ENCODE measurements at regions not wholly inside any gene's neighbourhood (a gene's known extent, or its start where the extent isn't known, plus 50 kb on each side); places are given as distances from the start of the nearest gene placed in this dataset.

DNA sequence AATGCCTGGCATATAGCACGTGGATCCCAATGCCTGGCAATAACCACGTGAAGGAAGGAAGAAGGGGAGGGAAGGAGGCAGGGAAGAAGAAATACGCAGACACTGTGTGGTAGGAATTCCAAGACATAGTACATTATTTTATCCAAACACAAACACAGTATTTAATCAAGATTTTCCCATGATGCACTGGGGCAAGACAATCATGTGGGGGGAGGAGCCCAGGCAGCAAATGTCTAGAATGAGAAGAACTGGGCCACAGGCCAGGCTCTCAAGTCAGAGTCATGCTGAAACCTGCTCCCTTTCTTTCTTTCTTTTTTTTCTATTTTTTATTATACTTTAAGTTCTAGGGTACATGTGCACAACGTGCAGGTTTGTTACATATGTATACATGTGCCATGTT lies 717.9 kb downstream of the UQCRFS1 start (continued):
- TF ChIP-seq, protein P1, sequence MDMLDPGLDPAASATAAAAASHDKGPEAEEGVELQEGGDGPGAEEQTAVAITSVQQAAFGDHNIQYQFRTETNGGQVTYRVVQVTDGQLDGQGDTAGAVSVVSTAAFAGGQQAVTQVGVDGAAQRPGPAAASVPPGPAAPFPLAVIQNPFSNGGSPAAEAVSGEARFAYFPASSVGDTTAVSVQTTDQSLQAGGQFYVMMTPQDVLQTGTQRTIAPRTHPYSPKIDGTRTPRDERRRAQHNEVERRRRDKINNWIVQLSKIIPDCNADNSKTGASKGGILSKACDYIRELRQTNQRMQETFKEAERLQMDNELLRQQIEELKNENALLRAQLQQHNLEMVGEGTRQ (CRISPR knock-in tag; IDR thresholded peaks at IDR 0.05) = no peak
- TF ChIP-seq, protein P2, sequence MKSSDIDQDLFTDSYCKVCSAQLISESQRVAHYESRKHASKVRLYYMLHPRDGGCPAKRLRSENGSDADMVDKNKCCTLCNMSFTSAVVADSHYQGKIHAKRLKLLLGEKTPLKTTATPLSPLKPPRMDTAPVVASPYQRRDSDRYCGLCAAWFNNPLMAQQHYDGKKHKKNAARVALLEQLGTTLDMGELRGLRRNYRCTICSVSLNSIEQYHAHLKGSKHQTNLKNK (CRISPR knock-in tag; IDR thresholded peaks at IDR 0.05) = no peak
- TF ChIP-seq, protein P3, sequence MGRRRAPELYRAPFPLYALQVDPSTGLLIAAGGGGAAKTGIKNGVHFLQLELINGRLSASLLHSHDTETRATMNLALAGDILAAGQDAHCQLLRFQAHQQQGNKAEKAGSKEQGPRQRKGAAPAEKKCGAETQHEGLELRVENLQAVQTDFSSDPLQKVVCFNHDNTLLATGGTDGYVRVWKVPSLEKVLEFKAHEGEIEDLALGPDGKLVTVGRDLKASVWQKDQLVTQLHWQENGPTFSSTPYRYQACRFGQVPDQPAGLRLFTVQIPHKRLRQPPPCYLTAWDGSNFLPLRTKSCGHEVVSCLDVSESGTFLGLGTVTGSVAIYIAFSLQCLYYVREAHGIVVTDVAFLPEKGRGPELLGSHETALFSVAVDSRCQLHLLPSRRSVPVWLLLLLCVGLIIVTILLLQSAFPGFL (CRISPR knock-in tag; IDR thresholded peaks at IDR 0.05; ENCODE audit: borderline replicate concordance) = no peak
- TF ChIP-seq, protein P4, sequence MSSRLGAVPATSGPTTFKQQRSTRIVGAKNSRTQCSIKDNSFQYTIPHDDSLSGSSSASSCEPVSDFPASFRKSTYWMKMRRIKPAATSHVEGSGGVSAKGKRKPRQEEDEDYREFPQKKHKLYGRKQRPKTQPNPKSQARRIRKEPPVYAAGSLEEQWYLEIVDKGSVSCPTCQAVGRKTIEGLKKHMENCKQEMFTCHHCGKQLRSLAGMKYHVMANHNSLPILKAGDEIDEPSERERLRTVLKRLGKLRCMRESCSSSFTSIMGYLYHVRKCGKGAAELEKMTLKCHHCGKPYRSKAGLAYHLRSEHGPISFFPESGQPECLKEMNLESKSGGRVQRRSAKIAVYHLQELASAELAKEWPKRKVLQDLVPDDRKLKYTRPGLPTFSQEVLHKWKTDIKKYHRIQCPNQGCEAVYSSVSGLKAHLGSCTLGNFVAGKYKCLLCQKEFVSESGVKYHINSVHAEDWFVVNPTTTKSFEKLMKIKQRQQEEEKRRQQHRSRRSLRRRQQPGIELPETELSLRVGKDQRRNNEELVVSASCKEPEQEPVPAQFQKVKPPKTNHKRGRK (CRISPR knock-in tag; IDR thresholded peaks at IDR 0.05; ENCODE audit: borderline replicate concordance) = no peak
- TF ChIP-seq HMGA2 (CRISPR knock-in tag; IDR thresholded peaks at IDR 0.05) (no peak), KAT7 (CRISPR knock-in tag; IDR thresholded peaks at IDR 0.05; ENCODE audit: borderline replicate concordance) (no peak), ESRRA (CRISPR knock-in tag; IDR thresholded peaks at IDR 0.05; ENCODE audit: borderline replicate concordance) (no peak)

DNA sequence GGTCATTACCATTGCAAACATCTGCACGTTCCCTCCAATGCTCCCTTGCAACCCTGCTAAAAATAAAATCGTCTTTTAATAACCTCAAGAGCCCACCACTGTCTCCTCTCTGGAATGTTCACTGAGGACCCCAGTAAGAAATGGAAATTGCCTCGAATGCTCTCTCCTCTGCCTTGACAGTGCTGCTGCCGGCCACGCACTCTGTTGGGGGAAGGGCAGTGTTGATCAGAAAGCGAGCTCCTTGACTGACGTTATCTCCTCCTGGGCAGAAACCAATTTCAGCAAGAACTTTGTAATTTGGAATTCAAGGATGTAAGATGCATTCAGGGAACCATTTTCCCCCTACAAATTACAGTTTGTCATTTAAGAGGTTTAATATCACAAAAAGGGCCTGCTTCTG lies 718.5 kb downstream of the UQCRFS1 start:
- ATAC-seq = peak; percentile 51; the same call in 1 of the 2 replicates
- TF ChIP-seq, protein P5, sequence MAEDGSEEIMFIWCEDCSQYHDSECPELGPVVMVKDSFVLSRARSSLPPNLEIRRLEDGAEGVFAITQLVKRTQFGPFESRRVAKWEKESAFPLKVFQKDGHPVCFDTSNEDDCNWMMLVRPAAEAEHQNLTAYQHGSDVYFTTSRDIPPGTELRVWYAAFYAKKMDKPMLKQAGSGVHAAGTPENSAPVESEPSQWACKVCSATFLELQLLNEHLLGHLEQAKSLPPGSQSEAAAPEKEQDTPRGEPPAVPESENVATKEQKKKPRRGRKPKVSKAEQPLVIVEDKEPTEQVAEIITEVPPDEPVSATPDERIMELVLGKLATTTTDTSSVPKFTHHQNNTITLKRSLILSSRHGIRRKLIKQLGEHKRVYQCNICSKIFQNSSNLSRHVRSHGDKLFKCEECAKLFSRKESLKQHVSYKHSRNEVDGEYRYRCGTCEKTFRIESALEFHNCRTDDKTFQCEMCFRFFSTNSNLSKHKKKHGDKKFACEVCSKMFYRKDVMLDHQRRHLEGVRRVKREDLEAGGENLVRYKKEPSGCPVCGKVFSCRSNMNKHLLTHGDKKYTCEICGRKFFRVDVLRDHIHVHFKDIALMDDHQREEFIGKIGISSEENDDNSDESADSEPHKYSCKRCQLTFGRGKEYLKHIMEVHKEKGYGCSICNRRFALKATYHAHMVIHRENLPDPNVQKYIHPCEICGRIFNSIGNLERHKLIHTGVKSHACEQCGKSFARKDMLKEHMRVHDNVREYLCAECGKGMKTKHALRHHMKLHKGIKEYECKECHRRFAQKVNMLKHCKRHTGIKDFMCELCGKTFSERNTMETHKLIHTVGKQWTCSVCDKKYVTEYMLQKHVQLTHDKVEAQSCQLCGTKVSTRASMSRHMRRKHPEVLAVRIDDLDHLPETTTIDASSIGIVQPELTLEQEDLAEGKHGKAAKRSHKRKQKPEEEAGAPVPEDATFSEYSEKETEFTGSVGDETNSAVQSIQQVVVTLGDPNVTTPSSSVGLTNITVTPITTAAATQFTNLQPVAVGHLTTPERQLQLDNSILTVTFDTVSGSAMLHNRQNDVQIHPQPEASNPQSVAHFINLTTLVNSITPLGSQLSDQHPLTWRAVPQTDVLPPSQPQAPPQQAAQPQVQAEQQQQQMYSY (CRISPR knock-in tag; IDR thresholded peaks at IDR 0.05) = no peak
- TF ChIP-seq ZNF219 (CRISPR knock-in tag; IDR thresholded peaks at IDR 0.05; ENCODE audit: borderline replicate concordance) = no peak
- TF ChIP-seq KAT7 (CRISPR knock-in tag; IDR thresholded peaks at IDR 0.05; ENCODE audit: borderline replicate concordance) = no peak
- TF ChIP-seq NFE2L1 (CRISPR knock-in tag; IDR thresholded peaks at IDR 0.05) = no peak
- TF ChIP-seq ZNF416 (CRISPR knock-in tag; IDR thresholded peaks at IDR 0.05) = no peak
- TF ChIP-seq ZNF263 (CRISPR knock-in tag; IDR thresholded peaks at IDR 0.05; ENCODE audit: low read depth) = no peak
- TF ChIP-seq, protein P6, sequence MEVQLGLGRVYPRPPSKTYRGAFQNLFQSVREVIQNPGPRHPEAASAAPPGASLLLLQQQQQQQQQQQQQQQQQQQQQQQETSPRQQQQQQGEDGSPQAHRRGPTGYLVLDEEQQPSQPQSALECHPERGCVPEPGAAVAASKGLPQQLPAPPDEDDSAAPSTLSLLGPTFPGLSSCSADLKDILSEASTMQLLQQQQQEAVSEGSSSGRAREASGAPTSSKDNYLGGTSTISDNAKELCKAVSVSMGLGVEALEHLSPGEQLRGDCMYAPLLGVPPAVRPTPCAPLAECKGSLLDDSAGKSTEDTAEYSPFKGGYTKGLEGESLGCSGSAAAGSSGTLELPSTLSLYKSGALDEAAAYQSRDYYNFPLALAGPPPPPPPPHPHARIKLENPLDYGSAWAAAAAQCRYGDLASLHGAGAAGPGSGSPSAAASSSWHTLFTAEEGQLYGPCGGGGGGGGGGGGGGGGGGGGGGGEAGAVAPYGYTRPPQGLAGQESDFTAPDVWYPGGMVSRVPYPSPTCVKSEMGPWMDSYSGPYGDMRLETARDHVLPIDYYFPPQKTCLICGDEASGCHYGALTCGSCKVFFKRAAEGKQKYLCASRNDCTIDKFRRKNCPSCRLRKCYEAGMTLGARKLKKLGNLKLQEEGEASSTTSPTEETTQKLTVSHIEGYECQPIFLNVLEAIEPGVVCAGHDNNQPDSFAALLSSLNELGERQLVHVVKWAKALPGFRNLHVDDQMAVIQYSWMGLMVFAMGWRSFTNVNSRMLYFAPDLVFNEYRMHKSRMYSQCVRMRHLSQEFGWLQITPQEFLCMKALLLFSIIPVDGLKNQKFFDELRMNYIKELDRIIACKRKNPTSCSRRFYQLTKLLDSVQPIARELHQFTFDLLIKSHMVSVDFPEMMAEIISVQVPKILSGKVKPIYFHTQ (CRISPR knock-in tag; IDR thresholded peaks at IDR 0.05) = no peak
- TF ChIP-seq, protein P3 (CRISPR knock-in tag; IDR thresholded peaks at IDR 0.05; ENCODE audit: borderline replicate concordance) = no peak
- no peak for TF ChIP-seq CBFB (CRISPR knock-in tag; IDR thresholded peaks at IDR 0.05; ENCODE audit: low read depth)
- TF ChIP-seq NR1H2 (CRISPR knock-in tag; IDR thresholded peaks at IDR 0.05) = no peak
- no peak for TF ChIP-seq GRHL2 (CRISPR knock-in tag; IDR thresholded peaks at IDR 0.05; ENCODE audit: insufficient replicate concordance, severe bottlenecking)
- TF ChIP-seq, protein P2 (CRISPR knock-in tag; IDR thresholded peaks at IDR 0.05) = no peak
- no peak for TF ChIP-seq ZNF232 (CRISPR knock-in tag; IDR thresholded peaks at IDR 0.05)
- TF ChIP-seq SP1 (CRISPR knock-in tag; conservative IDR thresholded peaks at IDR 0.05) = no peak
- ChIA-PET POLR2A (no interaction called here), CTCF (interaction anchor here (2.7 kb wide), 1 partner anchor 139 kb away, joined by 16 read pairs; no protein-coding TSS in a partner anchor)
- no peak for DNase-seq (ENCODE audit: low spot score)
- Mint-ChIP-seq H3K27me3 (ENCODE audit: low read depth) (no peaks in the 10 kb centered on the region), H3K9me3 (no peaks in the 10 kb centered on the region), H3K27ac (0 out of 2 replicates have a peak overlapping the region, but pooled peaks have one; percentile 71), H3K4me3 (no peak overlapping the region), H3K4me1 (peaks cover 40% of the 10 kb centered on the region), H3K36me3 (no peaks in the 10 kb centered on the region)

Measured in WTC11 (cell line).